Spleen (tissue), 11 donors: ENCODE measurements at regions not wholly inside any gene's neighbourhood (a gene's known extent, or its start where the extent isn't known, plus 50 kb on each side); places are given as distances from the start of the nearest gene placed in this dataset.

Experiments
- DNase-seq: peaks from one replicate; pipeline ENCODE4 v3.0.0-alpha.2; 2020
- H3K27ac ChIP-seq, 8 donors: fragments of 200-600 bp; sonication (generic) in 7 of 8; 1 replicate in 4 of 8; 2 replicates in 4 of 8; pipeline versions ENCODE4 v1.5.0 to v1.8.0; 2016 to 2021; ENCODE audit warnings: inconsistent platforms in 4 of 8, mild to moderate bottlenecking in 4 of 8, moderate library complexity in 1 of 8
- H3K27me3 ChIP-seq, 7 donors: fragments of 200-600 bp; sonication (generic) in 6 of 7; replicated peaks in 1 of 7; 1 replicate in 4 of 7; 2 replicates in 3 of 7; pipeline versions ENCODE4 v1.5.0 to v1.8.0; 2016 to 2021; ENCODE audit warnings: inconsistent platforms in 3 of 7, mild to moderate bottlenecking in 1 of 7
- H3K36me3 ChIP-seq, 6 donors: fragments of 200-600 bp; sonication (generic) in 5 of 6; 1 replicate in 4 of 6; 2 replicates in 2 of 6; pipeline versions ENCODE4 v1.5.0 to v1.8.0; 2016 to 2021; ENCODE audit warnings: inconsistent platforms in 2 of 6
- H3K4me1 ChIP-seq, 6 donors: fragments of 200-600 bp; sonication (generic) in 5 of 6; 1 replicate in 3 of 6; 2 replicates in 3 of 6; pipeline versions ENCODE4 v1.5.0 to v1.8.0; 2016 to 2021; ENCODE audit warnings: inconsistent platforms in 3 of 6
- H3K4me3 ChIP-seq, 8 donors: fragments of 200-600 bp; sonication (generic) in 7 of 8; 1 replicate in 4 of 8; 2 replicates in 4 of 8; pipeline versions ENCODE4 v1.5.0 to v1.8.0; 2016 to 2021; ENCODE audit warnings: inconsistent platforms in 4 of 8, mild to moderate bottlenecking in 4 of 8, moderate library complexity in 2 of 8
- H3K9me3 ChIP-seq, 8 donors: fragments of 200-600 bp; sonication (generic) in 7 of 8; 1 replicate in 4 of 8; 2 replicates in 4 of 8; pipeline versions ENCODE4 v1.5.0 to v1.8.0; 2016 to 2021; ENCODE audit warnings: inconsistent platforms in 4 of 8
- CTCF ChIP-seq, 11 experiments: fragments of 200-600 bp in 7 of 11; fragments of 450-650 bp in 4 of 11; sonication (generic) in 4 of 11; IDR thresholded peaks in 8 of 11; conservative IDR thresholded peaks in 3 of 11; 1 replicate in 7 of 11; 2 replicates in 4 of 11; pipeline versions ENCODE4 v1.4.0 to v1.8.0; 2016 to 2021; ENCODE audit warnings: antibody characterized with exemption in 11 of 11, inconsistent platforms in 4 of 11, mild to moderate bottlenecking in 1 of 11
- POLR2A ChIP-seq, 3 donors: fragments of 450-650 bp; IDR thresholded peaks; one replicate each; pipeline ENCODE4 v1.5.1; 2017; ENCODE audit warnings: antibody characterized with exemption in 3 of 3, mild to moderate bottlenecking in 1 of 3
- POLR2AphosphoS5 ChIP-seq, 3 donors: sonication (generic); formaldehyde crosslinking; IDR thresholded peaks; one replicate each; pipeline ENCODE4 v1.5.1; 2017; ENCODE audit warnings: antibody characterized with exemption in 3 of 3
- WGBS, 5 donors: extraction: QIAGEN DNeasy Blood & Tissue Kit in 3 of 5; methylation state at CpG; one replicate each; pipeline versions ENCODE4 v1.1.5 to v1.1.7; 2013 to 2018; 5-methylcytosine and 5-hydroxymethylcytosine counted together
- intact Hi-C: fragments of 100-400 bp; cut with DNase I; formaldehyde crosslinking; loops from one replicate; pipeline ENCODE4 v1.15.0; 2023; ENCODE audit warnings: low total_unique reads
- donor health status: healthy with polysubstance abuse.
- donor health status: DM: no; HTN: no; CAD: no; lungs with moderate emphysema.
- donor health status: DM: no; HTN: no; CAD: no.
- donor health status: Bipolar disorder and iron deficiency.
- donor health status: healthy.
- donor health status: DM: no; HTN: no; CAD: no.
- donor health status: DM: yes; HTN: yes; CAD: no.

- 79 to 91% (median 84%) methylated on average over 1 of the region's 1 CpG for WGBS, 5 donors
- TF ChIP-seq POLR2A (IDR thresholded peaks at IDR 0.05) (no peak), CTCF (IDR thresholded peaks at IDR 0.05 in 8 of 11, conservative IDR thresholded peaks at IDR 0.05 in 3 of 11) (no peak), POLR2AphosphoS5 (IDR thresholded peaks at IDR 0.05) (no peak)
- Histone ChIP-seq H3K27me3 (no peaks in the 10 kb centered on the region), H3K36me3 (no peaks in the 10 kb centered on the region), H3K4me3 (no peak overlapping the region), H3K9me3 (no peaks in the 10 kb centered on the region), H3K27ac (no peak overlapping the region), H3K4me1 (no peaks in the 10 kb centered on the region)
- intact Hi-C loops: no loop called here
- DNase-seq: no peak
Measured at GRCh38 chr18:30533716-30534115, 508.8 kb downstream of the DSC3 start.

GRCh38 chr18:30527917-30528316 lies 514.6 kb downstream of the DSC3 start:
- H3K4me3 ChIP-seq: no peak overlapping the region
- no peaks in the 10 kb centered on the region for H3K36me3 ChIP-seq
- no peak for DNase-seq
- intact Hi-C loops: no loop called here
- H3K27me3 ChIP-seq: no peaks in the 10 kb centered on the region
- no peak overlapping the region for H3K27ac ChIP-seq
- H3K9me3 ChIP-seq: no peaks in the 10 kb centered on the region
- no peaks in the 10 kb centered on the region for H3K4me1 ChIP-seq
- WGBS, 5 donors: 80 to 93% (median 86%) methylated on average over 1 of the region's 1 CpG
- no peak for TF ChIP-seq CTCF (IDR thresholded peaks at IDR 0.05 in 8 of 11, conservative IDR thresholded peaks at IDR 0.05 in 3 of 11)
- no peak for TF ChIP-seq POLR2AphosphoS5 (IDR thresholded peaks at IDR 0.05)
- TF ChIP-seq POLR2A (IDR thresholded peaks at IDR 0.05): no peak

- H3K36me3 ChIP-seq: no peaks in the 10 kb centered on the region
- no peak overlapping the region for H3K27ac ChIP-seq
- no peaks in the 10 kb centered on the region for H3K4me1 ChIP-seq
- 86 to 93% (median 87%) methylated on average over 1 of the region's 1 CpG for WGBS, 5 donors
- no peak overlapping the region for H3K4me3 ChIP-seq
- intact Hi-C loops: no loop called here
- no peak for DNase-seq
- H3K9me3 ChIP-seq: no peaks in the 10 kb centered on the region
- no peak for TF ChIP-seq POLR2AphosphoS5 (IDR thresholded peaks at IDR 0.05)
- TF ChIP-seq CTCF (IDR thresholded peaks at IDR 0.05 in 8 of 11, conservative IDR thresholded peaks at IDR 0.05 in 3 of 11): no peak
- no peak for TF ChIP-seq POLR2A (IDR thresholded peaks at IDR 0.05)
- H3K27me3 ChIP-seq: no peaks in the 10 kb centered on the region
Measured at GRCh38 chr18:30527226-30527625, 515.3 kb downstream of the DSC3 start.

DNA sequence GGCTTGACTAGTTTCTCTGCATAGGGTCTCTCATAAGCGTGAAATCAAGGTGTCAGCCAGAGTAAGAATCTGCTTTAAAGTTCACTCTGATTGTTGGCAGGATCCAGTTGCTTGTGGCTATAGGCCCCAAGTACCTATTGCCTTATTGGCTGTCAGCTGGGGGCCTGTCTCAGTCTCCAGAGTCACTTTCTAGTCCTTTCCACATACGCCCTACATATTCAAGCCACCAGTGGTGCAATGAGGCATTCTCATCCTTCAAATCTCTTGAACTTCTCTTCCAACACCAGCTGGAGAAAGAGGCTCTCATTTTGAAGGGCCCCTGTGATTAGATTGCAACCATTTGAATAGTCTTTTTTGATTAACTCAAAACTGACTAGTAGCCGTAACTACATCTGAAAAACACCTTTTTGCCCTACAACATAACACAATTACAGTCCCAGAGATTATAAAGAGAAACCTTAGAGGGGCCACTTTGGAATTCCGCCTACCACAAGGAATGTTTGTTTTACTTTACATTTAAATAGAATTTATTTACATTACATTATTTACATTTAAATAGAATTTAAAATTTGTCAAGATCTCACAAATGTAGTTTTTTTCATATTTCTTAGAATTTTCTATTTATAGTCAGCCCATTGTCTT lies 520.1 kb downstream of the DSC3 start:
- 78 to 89% (median 85%) methylated on average over 4 of the region's 4 CpGs for WGBS, 5 donors
- Histone ChIP-seq H3K36me3 (no peaks in the 10 kb centered on the region), H3K27me3 (no peaks in the 10 kb centered on the region), H3K9me3 (no peaks in the 10 kb centered on the region), H3K4me1 (no peaks in the 10 kb centered on the region), H3K4me3 (no peak overlapping the region), H3K27ac (no peak overlapping the region)
- intact Hi-C loops: no loop called here
- TF ChIP-seq POLR2AphosphoS5 (IDR thresholded peaks at IDR 0.05): no peak
- TF ChIP-seq CTCF (IDR thresholded peaks at IDR 0.05 in 8 of 11, conservative IDR thresholded peaks at IDR 0.05 in 3 of 11): no peak
- no peak for TF ChIP-seq POLR2A (IDR thresholded peaks at IDR 0.05)
- no peak for DNase-seq
